ENCODE measurements at regions not wholly inside any gene's neighbourhood (a gene's known extent, or its start where the extent isn't known, plus 50 kb on each side); places are given as distances from the start of the nearest gene placed in this dataset.

DNA sequence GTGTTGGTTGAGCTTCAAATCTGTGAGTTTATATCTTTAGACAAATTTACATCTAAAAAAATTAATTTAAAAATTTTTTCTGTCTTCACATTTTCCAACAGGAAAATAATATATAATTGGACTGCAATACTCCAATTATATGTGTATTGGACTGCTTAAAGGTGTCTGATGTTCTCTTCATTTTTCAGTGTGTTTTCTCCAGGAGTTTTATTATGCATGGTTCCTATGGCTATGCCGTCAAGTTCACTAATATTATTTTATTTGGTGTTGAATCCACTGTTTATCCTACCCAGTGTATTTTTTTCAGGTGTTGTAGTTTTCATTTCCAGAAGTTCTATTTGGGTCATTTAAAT lies 62.1 kb upstream of the CTLA4 start (continued):
- no peak for TF ChIP-seq CTCF (IDR thresholded peaks at IDR 0.05; ENCODE audit: control extremely low read depth in 1 of 3, insufficient read depth in 1 of 3, low read depth in 1 of 3, low read length in 3 of 3)
- no peak for TF ChIP-seq HDAC6 (IDR thresholded peaks at IDR 0.05; ENCODE audit: low read depth, low read length)
- no peak for TF ChIP-seq SUZ12 (IDR thresholded peaks at IDR 0.05; ENCODE audit: low read length)
- no peak for TF ChIP-seq POLR2AphosphoS5 (IDR thresholded peaks at IDR 0.05; ENCODE audit: low read depth, low read length)
- no peak for TF ChIP-seq NRF1 (IDR thresholded peaks at IDR 0.05; ENCODE audit: low read depth, low read length)

Measured in H1 (cell line).